Fibroblast of skin of abdomen (primary cell): ENCODE measurements at regions not wholly inside any gene's neighbourhood (a gene's known extent, or its start where the extent isn't known, plus 50 kb on each side); places are given as distances from the start of the nearest gene placed in this dataset.
A peak's percentile ranks its signal among the peaks of the same experiment; 100 is the strongest.

Experiments used
- DNase-seq: peaks from one replicate; pipeline ENCODE4 v3.0.0-alpha.2; 2013

- peak; percentile 31 for DNase-seq
These were observed 181.1 kb downstream of the SEC14L1 start for GRCh38 chr17:77321649-77322513.

- DNase-seq, result peak; percentile 99
These were observed 182.0 kb downstream of the SEC14L1 start for GRCh38 chr17:77322514-77323412.

- peak; percentile 45 for DNase-seq
These were observed 182.8 kb downstream of the SEC14L1 start for GRCh38 chr17:77323413-77324171.

GRCh38 chr17:77324227-77324626 is 183.5 kb downstream of the SEC14L1 start:
- DNase-seq, result no peak

GRCh38 chr17:77325577-77326075 is 184.9 kb downstream of the SEC14L1 start:
- DNase-seq, result no peak

DNA sequence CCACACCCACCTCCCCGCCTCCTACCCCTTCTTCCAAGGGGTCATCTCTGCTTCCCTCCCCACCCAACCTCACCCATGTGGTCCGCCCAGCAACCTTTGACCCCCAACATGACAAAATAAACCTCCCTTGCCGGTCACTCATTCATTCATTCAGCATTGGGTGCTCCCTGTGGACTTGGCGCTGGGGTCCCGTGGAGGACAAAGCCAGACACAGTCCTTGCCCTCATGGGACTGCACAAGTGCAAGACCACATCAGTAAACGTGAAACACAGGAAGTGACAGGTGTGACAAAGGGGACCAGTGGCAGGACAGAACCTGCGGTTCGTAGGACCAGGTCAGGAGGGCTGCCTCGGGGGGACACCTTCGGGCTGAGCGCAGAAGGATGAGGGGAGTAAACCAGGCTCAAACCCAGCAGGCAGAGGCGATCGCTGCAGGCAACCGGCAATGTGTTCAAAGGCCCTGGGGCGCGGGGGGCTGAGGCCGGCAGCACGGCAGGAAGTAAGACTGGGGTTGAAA is 185.4 kb downstream of the SEC14L1 start:
- no peak for DNase-seq

GRCh38 chr17:77326636-77327035 is 185.9 kb downstream of the SEC14L1 start:
- DNase-seq, result no peak

GRCh38 chr17:77327181-77327565 is 186.4 kb downstream of the SEC14L1 start:
- DNase-seq, result no peak

- no peak for DNase-seq
These were observed 187.0 kb downstream of the SEC14L1 start for GRCh38 chr17:77327566-77328464.

GRCh38 chr17:77328823-77329740 is 188.3 kb downstream of the SEC14L1 start:
- no peak for DNase-seq

GRCh38 chr17:77329741-77330531 is 189.2 kb downstream of the SEC14L1 start:
- no peak for DNase-seq

DNA sequence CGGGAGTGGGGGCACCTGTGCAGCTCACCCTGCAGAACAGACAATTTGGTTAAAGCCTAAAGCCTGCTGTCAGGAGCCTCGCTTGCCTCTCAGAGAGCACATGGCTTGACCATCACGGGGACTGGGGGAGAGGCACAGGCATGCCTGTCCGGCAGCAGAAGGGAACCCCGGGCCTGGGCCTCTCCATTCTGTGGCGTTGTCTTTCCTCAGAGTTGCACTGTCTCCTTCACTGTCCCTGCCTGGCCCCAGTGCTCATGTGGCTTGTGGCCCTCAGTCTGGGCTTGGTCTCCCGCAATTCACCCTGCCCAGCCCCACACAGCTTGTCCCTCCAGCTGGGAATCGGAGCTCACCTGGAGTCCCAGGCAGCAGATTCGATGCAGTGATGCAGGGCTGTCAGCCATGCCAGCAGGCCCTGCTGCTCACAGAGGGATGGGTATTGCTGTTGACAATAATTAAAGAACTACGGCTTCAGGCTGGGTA is 189.9 kb downstream of the SEC14L1 start:
- DNase-seq, result no peak

DNA sequence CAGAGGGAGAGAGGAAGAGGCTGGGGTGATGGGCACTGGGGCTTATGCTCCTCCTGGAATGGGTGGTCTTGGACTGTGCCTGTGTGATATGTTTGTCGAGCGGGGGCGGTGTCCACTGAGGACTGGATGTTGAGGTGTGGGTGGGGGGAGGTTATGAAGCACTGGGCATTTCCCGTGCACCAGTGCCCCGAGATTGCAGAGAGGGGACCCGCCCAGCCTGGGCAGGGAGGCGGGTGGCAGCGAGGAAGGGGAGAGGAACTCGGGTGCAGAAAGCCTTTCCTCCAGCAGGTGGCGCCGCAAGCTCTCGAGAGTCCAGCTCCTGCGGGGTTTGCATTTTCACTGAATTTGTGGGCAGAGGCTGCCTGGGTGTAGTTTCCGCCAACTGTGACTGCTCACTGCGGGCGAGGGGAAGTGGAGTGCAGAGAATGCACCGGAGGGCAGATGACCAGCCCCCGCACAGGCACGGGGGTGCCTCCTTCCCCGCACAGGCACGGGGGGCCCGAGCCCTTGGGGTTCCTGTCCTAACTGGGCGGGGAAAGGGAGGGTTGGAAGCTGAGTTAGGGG is 190.6 kb downstream of the SEC14L1 start:
- peak; percentile 85 for DNase-seq

DNA sequence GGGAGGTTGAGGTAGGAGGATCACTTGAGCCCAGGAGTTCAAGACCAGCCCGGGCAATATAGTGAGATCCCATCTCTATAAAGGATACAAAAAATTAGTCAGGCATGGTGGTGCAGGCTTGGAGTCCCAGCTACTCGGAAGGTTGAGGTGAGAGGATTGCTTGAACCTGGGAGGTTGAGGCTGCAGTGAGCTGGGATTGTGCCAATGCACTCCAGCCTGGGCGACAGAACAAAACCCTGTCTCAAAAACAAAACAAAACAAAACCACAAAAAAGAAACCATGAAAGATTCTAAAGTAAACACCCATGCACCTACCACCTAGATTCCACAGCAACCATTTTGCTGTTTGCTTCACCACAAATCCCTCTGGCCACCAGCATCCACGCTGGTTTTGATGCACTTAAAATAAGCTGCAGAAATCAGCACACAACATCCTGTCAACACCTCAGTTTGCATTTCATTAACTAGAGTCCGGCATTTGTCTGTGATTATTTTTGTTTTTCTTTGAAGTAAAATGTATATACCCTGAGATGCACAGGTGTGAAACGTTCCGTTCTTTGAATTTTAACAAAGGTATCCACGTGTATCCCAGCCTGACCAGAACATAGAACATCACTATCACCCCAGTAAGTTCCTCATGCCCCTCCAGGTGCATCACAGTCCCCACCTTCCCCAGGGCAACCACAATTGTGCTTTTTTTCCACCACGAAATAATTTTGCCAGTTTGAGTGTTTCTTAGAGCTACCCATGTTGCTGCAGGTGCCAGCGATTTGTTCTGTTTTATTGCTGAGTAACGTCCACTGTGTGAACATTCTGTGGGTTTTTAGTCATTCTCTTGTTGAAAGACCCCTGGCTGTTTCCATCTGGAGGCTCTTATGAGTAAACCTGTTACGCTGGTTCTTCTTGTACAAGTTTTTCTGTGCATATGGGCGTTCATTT is 191.5 kb downstream of the SEC14L1 start:
- no peak for DNase-seq

- peak; percentile 96 for DNase-seq
These were observed 192.4 kb downstream of the SEC14L1 start for GRCh38 chr17:77332981-77333685.

GRCh38 chr17:77337150-77337549 is 196.4 kb downstream of the SEC14L1 start:
- DNase-seq, result no peak

DNA sequence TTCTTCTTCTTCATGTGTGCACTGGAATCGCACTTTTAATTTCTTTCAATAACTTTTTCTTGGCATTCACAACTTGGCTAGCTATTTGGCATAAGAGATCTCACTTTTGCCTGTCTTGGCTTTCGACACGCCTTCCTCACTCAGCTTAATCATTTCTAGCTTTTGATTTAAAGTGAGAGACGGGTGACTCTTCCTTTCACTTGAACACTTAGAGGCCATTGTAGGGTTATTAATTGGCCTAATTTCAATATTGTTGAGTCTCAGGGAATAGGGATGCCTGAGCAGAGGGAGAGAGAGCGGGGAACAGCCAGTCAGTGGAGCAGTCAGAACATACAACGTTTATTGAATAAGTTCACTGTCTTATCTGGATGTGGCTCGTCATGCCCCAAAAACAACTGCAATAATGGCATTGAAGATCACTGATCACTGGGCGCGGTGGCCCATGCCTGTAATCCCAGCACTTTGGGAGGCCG is 200.3 kb downstream of the SEC14L1 start:
- DNase-seq, result no peak
